Astrocyte (in vitro differentiated cells and primary cell): ENCODE measurements at regions not wholly inside any gene's neighbourhood (a gene's known extent, or its start where the extent isn't known, plus 50 kb on each side); places are given as distances from the start of the nearest gene placed in this dataset.

Experiments used
- DNase-seq: peaks from one replicate; pipeline ENCODE4 v3.0.0-alpha.2; 2010; ENCODE audit warnings: low read depth
- FAIRE-seq: peaks from 2 replicates; lab custom pipeline; 2011; peaks lifted over from hg19 to GRCh38; lab: Jason Lieb, UNC
- H2AFZ ChIP-seq: 2 replicates; pipeline ENCODE4 v1.6.0; 2012; ENCODE audit warnings: low read depth, low read length, inconsistent platforms
- H3K27ac ChIP-seq: 2 replicates; pipeline ENCODE4 v1.5.1; 2011; ENCODE audit warnings: low read depth, low read length, inconsistent platforms
- H3K27me3 ChIP-seq: 2 replicates; pipeline ENCODE4 v1.6.0; 2011; ENCODE audit warnings: low read length, inconsistent platforms; ENCODE audit not compliant: insufficient read depth
- H3K36me3 ChIP-seq: 2 replicates; pipeline ENCODE4 v1.5.1; 2011; ENCODE audit warnings: low read length, inconsistent platforms; ENCODE audit not compliant: insufficient read depth
- H3K4me1 ChIP-seq: 2 replicates; pipeline ENCODE4 v1.5.1; 2011; ENCODE audit warnings: low read length, inconsistent platforms; ENCODE audit not compliant: insufficient read depth
- H3K4me2 ChIP-seq: 2 replicates; pipeline ENCODE4 v1.6.0; 2012; ENCODE audit warnings: low read length, inconsistent platforms
- H3K4me3 ChIP-seq: 2 replicates; pipeline ENCODE4 v1.5.1; 2011; ENCODE audit warnings: low read depth, mild to moderate bottlenecking, low read length, inconsistent platforms; ENCODE audit not compliant: insufficient read depth
- H3K79me2 ChIP-seq: 2 replicates; pipeline ENCODE4 v1.6.0; 2012; ENCODE audit warnings: mild to moderate bottlenecking, low read length, inconsistent platforms; ENCODE audit not compliant: insufficient read depth
- H3K9ac ChIP-seq: 2 replicates; pipeline ENCODE4 v1.6.0; 2012; ENCODE audit warnings: mild to moderate bottlenecking, low read length, inconsistent platforms
- H3K9me3 ChIP-seq: 2 replicates; pipeline ENCODE4 v1.5.1; 2012; ENCODE audit warnings: low read depth, mild to moderate bottlenecking, low read length, inconsistent platforms; ENCODE audit not compliant: insufficient read depth
- H4K20me1 ChIP-seq: 2 replicates; pipeline ENCODE4 v1.6.0; 2012; ENCODE audit warnings: low read length, inconsistent platforms; ENCODE audit not compliant: insufficient read depth
- H3K27ac Mint-ChIP-seq: one replicate; pipeline ENCODE4 v1.8.0; 2021; ENCODE audit warnings: mild to moderate bottlenecking, mixed read lengths; ENCODE audit not compliant: unreplicated experiment
- H3K27me3 Mint-ChIP-seq: one replicate; pipeline ENCODE4 v1.8.0; 2021; ENCODE audit warnings: low read depth, mixed read lengths; ENCODE audit not compliant: unreplicated experiment
- H3K36me3 Mint-ChIP-seq: one replicate; pipeline ENCODE4 v1.8.0; 2021; ENCODE audit warnings: low read depth, mixed read lengths; ENCODE audit not compliant: unreplicated experiment
- H3K4me1 Mint-ChIP-seq: one replicate; pipeline ENCODE4 v1.8.0; 2021; ENCODE audit warnings: low read depth, mixed read lengths; ENCODE audit not compliant: unreplicated experiment
- H3K4me3 Mint-ChIP-seq: one replicate; pipeline ENCODE4 v1.8.0; 2021; ENCODE audit warnings: mild to moderate bottlenecking, moderate library complexity, mixed read lengths; ENCODE audit not compliant: unreplicated experiment
- H3K9me3 Mint-ChIP-seq: one replicate; pipeline ENCODE4 v1.8.0; 2021; ENCODE audit warnings: mild to moderate bottlenecking, mixed read lengths; ENCODE audit not compliant: unreplicated experiment
- EZH2 ChIP-seq: IDR thresholded peaks from 2 replicates; pipeline ENCODE4 v1.6.1; 2012; ENCODE audit warnings: mild to moderate bottlenecking, low read length, inconsistent platforms; ENCODE audit not compliant: insufficient read depth
- TF ChIP-seq, protein P1 (sequence below): IDR thresholded peaks from 2 replicates; pipeline ENCODE4 v1.5.1; 2011; ENCODE audit warnings: low read depth, mild to moderate bottlenecking, inconsistent platforms, low read length, moderate library complexity; ENCODE audit not compliant: insufficient read depth

DNA sequence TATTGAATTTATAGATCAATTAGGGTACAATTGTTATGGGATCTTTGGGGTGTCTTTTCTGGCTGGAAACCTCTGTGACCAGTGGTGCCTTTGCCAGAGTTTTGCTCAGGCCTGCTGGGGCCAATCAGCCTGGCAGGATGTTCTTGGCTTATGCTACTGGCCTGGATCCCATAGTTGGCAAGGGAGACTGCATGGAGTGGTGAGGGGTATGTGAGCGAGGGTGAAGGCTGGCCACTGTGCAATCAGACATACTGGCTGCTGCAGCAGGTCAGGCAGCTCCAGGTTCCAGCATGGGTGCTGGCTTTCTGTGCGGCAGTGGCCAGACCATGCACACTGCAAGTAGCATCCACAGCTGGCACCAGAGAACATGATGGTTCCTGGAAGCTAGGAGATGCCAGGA, 1053.2 kb upstream of the GBE1 start:
- TF ChIP-seq, protein P1, sequence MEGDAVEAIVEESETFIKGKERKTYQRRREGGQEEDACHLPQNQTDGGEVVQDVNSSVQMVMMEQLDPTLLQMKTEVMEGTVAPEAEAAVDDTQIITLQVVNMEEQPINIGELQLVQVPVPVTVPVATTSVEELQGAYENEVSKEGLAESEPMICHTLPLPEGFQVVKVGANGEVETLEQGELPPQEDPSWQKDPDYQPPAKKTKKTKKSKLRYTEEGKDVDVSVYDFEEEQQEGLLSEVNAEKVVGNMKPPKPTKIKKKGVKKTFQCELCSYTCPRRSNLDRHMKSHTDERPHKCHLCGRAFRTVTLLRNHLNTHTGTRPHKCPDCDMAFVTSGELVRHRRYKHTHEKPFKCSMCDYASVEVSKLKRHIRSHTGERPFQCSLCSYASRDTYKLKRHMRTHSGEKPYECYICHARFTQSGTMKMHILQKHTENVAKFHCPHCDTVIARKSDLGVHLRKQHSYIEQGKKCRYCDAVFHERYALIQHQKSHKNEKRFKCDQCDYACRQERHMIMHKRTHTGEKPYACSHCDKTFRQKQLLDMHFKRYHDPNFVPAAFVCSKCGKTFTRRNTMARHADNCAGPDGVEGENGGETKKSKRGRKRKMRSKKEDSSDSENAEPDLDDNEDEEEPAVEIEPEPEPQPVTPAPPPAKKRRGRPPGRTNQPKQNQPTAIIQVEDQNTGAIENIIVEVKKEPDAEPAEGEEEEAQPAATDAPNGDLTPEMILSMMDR, result no peak
- no peak for TF ChIP-seq EZH2
- H3K27me3 Mint-ChIP-seq, result no peaks in the 10 kb centered on the region
- Histone ChIP-seq H3K27me3 (no peaks in the 10 kb centered on the region), H3K9ac (no peak overlapping the region), H3K36me3 (no peaks in the 10 kb centered on the region), H3K4me2 (no peak overlapping the region), H3K27ac (no peak overlapping the region), H3K79me2 (no peaks in the 10 kb centered on the region), H3K4me3 (no peak overlapping the region), H3K9me3 (peaks cover 6% of the 10 kb centered on the region), H3K4me1 (no peaks in the 10 kb centered on the region), H4K20me1 (no peaks in the 10 kb centered on the region), H2AFZ (no peak overlapping the region)
- no peak overlapping the region for H3K27ac Mint-ChIP-seq
- no peak for FAIRE-seq
- no peak for DNase-seq
- H3K9me3 Mint-ChIP-seq, result peaks cover 1% of the 10 kb centered on the region
- no peak overlapping the region for H3K4me3 Mint-ChIP-seq
- no peaks in the 10 kb centered on the region for H3K36me3 Mint-ChIP-seq
- no peaks in the 10 kb centered on the region for H3K4me1 Mint-ChIP-seq

DNA sequence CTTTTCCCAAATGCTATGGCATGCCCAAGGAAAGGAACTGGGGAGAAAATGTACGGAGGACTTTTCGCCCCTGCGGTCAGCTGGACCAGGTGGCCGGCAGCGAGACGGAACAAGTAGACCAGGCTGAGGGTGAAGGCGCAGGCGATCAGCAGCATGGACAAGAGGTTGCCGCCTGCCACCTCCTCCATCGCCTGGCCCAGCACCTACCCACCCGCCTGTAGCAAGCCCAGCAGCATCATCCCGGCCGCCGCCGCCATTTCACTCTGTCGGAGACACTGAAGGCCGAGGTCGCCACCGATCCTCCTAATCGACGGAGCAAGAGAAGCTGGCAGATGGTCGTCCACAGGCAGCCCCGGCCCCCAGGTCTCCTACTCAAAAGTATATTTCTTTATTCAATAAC, 1046.3 kb upstream of the GBE1 start:
- no peaks in the 10 kb centered on the region for H3K79me2 ChIP-seq
- FAIRE-seq (no peak), DNase-seq (no peak)
- H3K27me3 ChIP-seq, result no peaks in the 10 kb centered on the region
- Mint-ChIP-seq H3K4me1 (no peaks in the 10 kb centered on the region), H3K27me3 (no peaks in the 10 kb centered on the region), H3K9me3 (no peaks in the 10 kb centered on the region), H3K27ac (no peak overlapping the region), H3K4me3 (no peak overlapping the region), H3K36me3 (no peaks in the 10 kb centered on the region)
- no peaks in the 10 kb centered on the region for H3K4me1 ChIP-seq
- no peak overlapping the region for H3K4me3 ChIP-seq
- H3K9ac ChIP-seq, result no peak overlapping the region
- no peaks in the 10 kb centered on the region for H3K9me3 ChIP-seq
- H4K20me1 ChIP-seq, result no peaks in the 10 kb centered on the region
- H3K36me3 ChIP-seq, result no peaks in the 10 kb centered on the region
- H3K4me2 ChIP-seq, result no peak overlapping the region
- H2AFZ ChIP-seq, result no peak overlapping the region
- no peak overlapping the region for H3K27ac ChIP-seq
- no peak for TF ChIP-seq EZH2
- TF ChIP-seq, protein P1, result no peak

DNA sequence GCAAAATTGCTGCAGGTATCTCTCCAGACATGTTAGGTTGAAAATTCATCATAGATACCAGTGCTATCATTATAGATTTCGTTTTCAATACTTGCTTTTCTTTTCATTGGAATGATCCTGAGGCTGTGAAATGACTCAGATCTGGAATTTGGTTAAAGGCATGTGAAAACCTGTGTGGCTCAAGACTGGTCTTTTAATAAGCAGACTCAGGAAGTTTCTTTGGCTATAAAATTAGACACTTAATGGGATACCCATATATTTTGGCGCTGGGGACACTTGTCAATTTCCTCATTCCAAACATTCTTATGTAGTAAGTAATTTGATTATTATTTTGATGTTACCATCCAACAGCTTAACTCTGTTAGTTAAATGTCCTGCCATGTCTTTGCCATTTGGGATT, 1041.1 kb upstream of the GBE1 start:
- no peaks in the 10 kb centered on the region for H3K27me3 ChIP-seq
- no peaks in the 10 kb centered on the region for H4K20me1 ChIP-seq
- peaks cover 3% of the 10 kb centered on the region for H3K4me1 Mint-ChIP-seq
- no peaks in the 10 kb centered on the region for H3K36me3 Mint-ChIP-seq
- H3K79me2 ChIP-seq, result no peaks in the 10 kb centered on the region
- H2AFZ ChIP-seq, result no peak overlapping the region
- H3K27ac ChIP-seq, result no peak overlapping the region
- H3K9ac ChIP-seq, result no peak overlapping the region
- DNase-seq, result no peak
- H3K9me3 Mint-ChIP-seq, result no peaks in the 10 kb centered on the region
- no peaks in the 10 kb centered on the region for H3K9me3 ChIP-seq
- H3K27me3 Mint-ChIP-seq, result no peaks in the 10 kb centered on the region
- no peak overlapping the region for H3K4me3 ChIP-seq
- no peak overlapping the region for H3K27ac Mint-ChIP-seq
- H3K36me3 ChIP-seq, result no peaks in the 10 kb centered on the region
- no peak for TF ChIP-seq EZH2
- TF ChIP-seq, protein P1, result no peak
- H3K4me1 ChIP-seq, result no peaks in the 10 kb centered on the region
- FAIRE-seq, result no peak
- H3K4me3 Mint-ChIP-seq, result no peak overlapping the region
- H3K4me2 ChIP-seq, result no peak overlapping the region
